ENCODE measurements at regions not wholly inside any gene's neighbourhood (a gene's known extent, or its start where the extent isn't known, plus 50 kb on each side); places are given as distances from the start of the nearest gene placed in this dataset.
"Not testable (repeated sequence)": the region's sequence is repeated elsewhere in the genome, so short reads cannot be mapped to it uniquely, and the experiment has no call there.

DNA sequence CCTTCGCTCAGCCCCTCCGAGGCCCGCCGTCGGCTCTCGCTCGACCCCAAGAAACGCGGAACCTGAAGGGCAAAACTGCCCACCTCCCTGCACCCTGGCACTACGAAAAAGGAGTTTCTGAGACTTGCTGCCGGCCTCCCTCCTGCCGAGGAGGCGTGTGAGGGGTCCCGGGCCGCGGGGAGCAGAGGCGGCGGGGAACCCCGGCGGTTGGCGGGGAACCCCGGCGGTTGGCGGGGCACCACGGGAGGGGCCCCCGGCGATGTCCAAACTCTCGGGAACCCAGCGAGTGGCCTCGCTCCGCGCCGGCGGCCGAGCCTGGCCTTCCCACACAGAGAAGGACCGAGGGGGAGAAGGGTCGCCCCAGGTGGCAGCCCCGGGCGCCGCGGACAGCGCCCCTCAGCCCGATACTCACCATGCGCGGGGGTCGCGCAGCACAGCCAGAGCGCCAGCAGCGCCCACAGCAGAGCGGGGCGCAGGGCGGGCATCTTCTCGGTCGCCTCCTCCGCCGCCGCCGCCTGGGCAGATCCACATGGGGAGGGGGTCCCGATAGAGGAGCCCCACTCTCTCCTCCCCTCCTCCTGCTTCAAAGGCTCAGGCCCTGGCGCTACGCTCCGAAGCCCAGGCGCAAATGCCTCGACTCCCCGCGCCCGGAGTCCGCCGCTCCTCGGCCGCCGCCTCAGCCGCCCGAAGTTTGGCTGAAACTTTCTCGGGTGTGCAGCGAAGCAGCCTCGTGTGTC lies 69.4 kb upstream of the NUDT4B start:
- H4K91ac ChIP-seq (ENCODE audit: low read depth, low read length); H2BK12ac ChIP-seq (ENCODE audit: low read length); H3K4me3 ChIP-seq (ENCODE audit: low read depth, low read length); H3K4ac ChIP-seq (ENCODE audit: low read depth, low read length); H4K8ac ChIP-seq (ENCODE audit: low read depth, low read length); H3K18ac ChIP-seq (ENCODE audit: low read length); H3K79me1 ChIP-seq (ENCODE audit: low read length); H3K4me1 ChIP-seq (ENCODE audit: control insufficient read depth in 1 of 2, insufficient read depth in 2 of 2, low read length in 2 of 2); H3K9ac ChIP-seq (ENCODE audit: low read length); H3K27ac ChIP-seq (ENCODE audit: low read depth, low read length); H4K12ac ChIP-seq (ENCODE audit: low read depth, low read length); H3K9me3 ChIP-seq (ENCODE audit: insufficient read depth, low read depth, low read length); H3K27me3 ChIP-seq (ENCODE audit: insufficient read depth, low read length); H3K36me3 ChIP-seq (ENCODE audit: control insufficient read depth in 1 of 2, insufficient read depth in 2 of 2, low read length in 2 of 2); H2AK5ac ChIP-seq (ENCODE audit: low read length); H2BK120ac ChIP-seq (ENCODE audit: insufficient read depth, low read length, poor library complexity); H3K79me2 ChIP-seq (ENCODE audit: control insufficient read depth, insufficient read depth, low read length, poor library complexity); H2AFZ ChIP-seq (ENCODE audit: insufficient read depth, low read length, poor library complexity); H3K23ac ChIP-seq (ENCODE audit: low read length); H3K4me2 ChIP-seq (ENCODE audit: low read length); H2BK5ac ChIP-seq (ENCODE audit: low read depth, low read length, poor library complexity); H3K14ac ChIP-seq (ENCODE audit: low read length): not testable (repeated sequence)
- no CpG with 5 or more reads among the region's 77 CpGs for WGBS (ENCODE audit: extremely low coverage, insufficient coverage, insufficient read length)
- peak; percentile 6 to 10 for DNase-seq

DNA sequence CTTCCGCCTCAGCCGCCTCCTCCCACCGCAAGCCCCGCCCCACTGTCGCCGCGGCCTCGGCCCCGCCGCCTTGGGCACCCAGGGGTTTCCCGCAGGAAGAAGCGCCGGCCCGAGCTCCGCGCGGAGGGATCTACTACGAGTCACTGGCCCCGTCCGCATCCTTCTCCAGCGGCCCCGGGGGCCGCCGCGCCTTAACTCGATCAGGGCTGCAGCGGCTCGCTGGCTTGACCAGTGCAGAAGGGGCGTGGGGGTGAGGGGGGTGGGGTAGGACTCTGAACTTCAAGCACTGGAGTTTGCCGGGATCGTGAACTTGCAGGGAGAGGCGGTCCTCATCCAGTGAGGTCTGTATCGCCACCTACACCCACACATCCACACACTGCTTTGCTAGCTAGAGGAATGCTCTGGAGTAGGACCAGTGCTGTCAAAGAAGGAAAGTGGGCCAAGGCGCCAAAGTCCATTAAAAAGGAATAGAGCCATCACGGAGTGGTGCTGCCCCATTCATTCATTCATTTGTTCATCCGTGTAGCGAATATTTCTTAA lies 68.7 kb upstream of the NUDT4B start:
- H3K14ac ChIP-seq (ENCODE audit: low read length); H4K12ac ChIP-seq (ENCODE audit: low read depth, low read length); H3K27me3 ChIP-seq (ENCODE audit: insufficient read depth, low read length); H3K18ac ChIP-seq (ENCODE audit: low read length); H3K9ac ChIP-seq (ENCODE audit: low read length); H3K36me3 ChIP-seq (ENCODE audit: control insufficient read depth in 1 of 2, insufficient read depth in 2 of 2, low read length in 2 of 2); H3K79me1 ChIP-seq (ENCODE audit: low read length); H3K9me3 ChIP-seq (ENCODE audit: insufficient read depth, low read depth, low read length); H3K23ac ChIP-seq (ENCODE audit: low read length); H2BK5ac ChIP-seq (ENCODE audit: low read depth, low read length, poor library complexity); H3K4me1 ChIP-seq (ENCODE audit: control insufficient read depth in 1 of 2, insufficient read depth in 2 of 2, low read length in 2 of 2); H2BK120ac ChIP-seq (ENCODE audit: insufficient read depth, low read length, poor library complexity); H3K27ac ChIP-seq (ENCODE audit: low read depth, low read length); H4K8ac ChIP-seq (ENCODE audit: low read depth, low read length); H3K79me2 ChIP-seq (ENCODE audit: control insufficient read depth, insufficient read depth, low read length, poor library complexity); H2BK12ac ChIP-seq (ENCODE audit: low read length); H2AK5ac ChIP-seq (ENCODE audit: low read length); DNase-seq; H2AFZ ChIP-seq (ENCODE audit: insufficient read depth, low read length, poor library complexity); H3K4me3 ChIP-seq (ENCODE audit: low read depth, low read length); H3K4me2 ChIP-seq (ENCODE audit: low read length); H3K4ac ChIP-seq (ENCODE audit: low read depth, low read length); H4K91ac ChIP-seq (ENCODE audit: low read depth, low read length): not testable (repeated sequence)
- WGBS (ENCODE audit: extremely low coverage, insufficient coverage, insufficient read length): no CpG with 5 or more reads among the region's 37 CpGs

DNA sequence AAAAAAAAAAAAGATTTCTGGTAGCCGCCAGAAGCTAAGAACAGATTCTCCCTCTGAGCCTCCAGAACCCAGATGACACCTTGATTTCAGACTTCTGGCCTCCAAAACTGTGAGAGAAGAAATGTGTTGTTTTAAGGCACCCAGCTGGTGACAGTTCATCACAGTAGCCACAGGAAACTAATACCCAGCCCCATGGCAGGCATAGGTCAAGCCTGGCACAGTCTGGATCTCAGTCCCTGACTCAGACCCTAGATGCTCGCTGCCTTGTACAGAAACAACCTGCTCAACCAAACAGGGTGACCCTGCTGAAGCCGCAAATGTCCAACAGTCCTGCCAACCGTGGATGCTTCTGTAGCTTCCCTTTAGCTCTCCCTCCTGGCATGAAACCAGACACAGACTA lies 61.8 kb upstream of the NUDT4B start:
- not testable (repeated sequence) for H3K27me3 ChIP-seq (ENCODE audit: insufficient read depth, low read length); H3K27ac ChIP-seq (ENCODE audit: low read depth, low read length); H3K4me1 ChIP-seq (ENCODE audit: control insufficient read depth in 1 of 2, insufficient read depth in 2 of 2, low read length in 2 of 2); H3K79me2 ChIP-seq (ENCODE audit: control insufficient read depth, insufficient read depth, low read length, poor library complexity); H2BK120ac ChIP-seq (ENCODE audit: insufficient read depth, low read length, poor library complexity); H3K23ac ChIP-seq (ENCODE audit: low read length); H4K8ac ChIP-seq (ENCODE audit: low read depth, low read length); H3K4me3 ChIP-seq (ENCODE audit: low read depth, low read length); H2AFZ ChIP-seq (ENCODE audit: insufficient read depth, low read length, poor library complexity); H4K91ac ChIP-seq (ENCODE audit: low read depth, low read length); H3K36me3 ChIP-seq (ENCODE audit: control insufficient read depth in 1 of 2, insufficient read depth in 2 of 2, low read length in 2 of 2); H3K4me2 ChIP-seq (ENCODE audit: low read length); H3K9me3 ChIP-seq (ENCODE audit: insufficient read depth, low read depth, low read length); DNase-seq; H3K14ac ChIP-seq (ENCODE audit: low read length); H2AK5ac ChIP-seq (ENCODE audit: low read length); H3K18ac ChIP-seq (ENCODE audit: low read length); H2BK5ac ChIP-seq (ENCODE audit: low read depth, low read length, poor library complexity); H3K9ac ChIP-seq (ENCODE audit: low read length); H3K4ac ChIP-seq (ENCODE audit: low read depth, low read length); H2BK12ac ChIP-seq (ENCODE audit: low read length); H4K12ac ChIP-seq (ENCODE audit: low read depth, low read length); H3K79me1 ChIP-seq (ENCODE audit: low read length)
- WGBS (ENCODE audit: extremely low coverage, insufficient coverage, insufficient read length): no CpG with 5 or more reads among the region's 4 CpGs

DNA sequence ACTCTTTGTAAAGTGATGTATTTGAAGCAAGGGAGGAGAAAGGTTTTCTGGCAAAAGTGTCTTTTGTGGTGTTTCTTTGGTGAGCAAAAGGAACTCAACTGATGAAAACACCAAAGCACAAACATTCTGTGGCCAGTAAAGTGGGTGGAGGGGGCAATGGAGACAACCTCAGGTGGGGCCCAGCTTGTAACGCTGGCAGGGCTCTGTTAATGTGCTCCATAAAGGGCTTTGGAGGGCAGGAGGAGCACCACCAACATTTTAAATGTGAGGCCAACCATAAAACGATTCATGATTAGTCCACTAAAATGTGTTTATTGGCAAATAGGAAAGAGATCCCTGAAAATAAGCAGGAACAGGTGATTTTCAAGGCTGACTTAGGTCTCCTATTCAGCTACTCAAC lies 61.2 kb upstream of the NUDT4B start:
- not testable (repeated sequence) for H3K79me1 ChIP-seq (ENCODE audit: low read length); H3K79me2 ChIP-seq (ENCODE audit: control insufficient read depth, insufficient read depth, low read length, poor library complexity); H3K4me1 ChIP-seq (ENCODE audit: control insufficient read depth in 1 of 2, insufficient read depth in 2 of 2, low read length in 2 of 2); H3K23ac ChIP-seq (ENCODE audit: low read length); H4K12ac ChIP-seq (ENCODE audit: low read depth, low read length); H3K18ac ChIP-seq (ENCODE audit: low read length); H2BK12ac ChIP-seq (ENCODE audit: low read length); H4K91ac ChIP-seq (ENCODE audit: low read depth, low read length); H3K14ac ChIP-seq (ENCODE audit: low read length); H2AFZ ChIP-seq (ENCODE audit: insufficient read depth, low read length, poor library complexity); H3K27ac ChIP-seq (ENCODE audit: low read depth, low read length); H4K8ac ChIP-seq (ENCODE audit: low read depth, low read length); H3K4me3 ChIP-seq (ENCODE audit: low read depth, low read length); DNase-seq; H3K4ac ChIP-seq (ENCODE audit: low read depth, low read length); H3K9me3 ChIP-seq (ENCODE audit: insufficient read depth, low read depth, low read length); H3K27me3 ChIP-seq (ENCODE audit: insufficient read depth, low read length); H2AK5ac ChIP-seq (ENCODE audit: low read length); H3K4me2 ChIP-seq (ENCODE audit: low read length); H3K9ac ChIP-seq (ENCODE audit: low read length); H3K36me3 ChIP-seq (ENCODE audit: control insufficient read depth in 1 of 2, insufficient read depth in 2 of 2, low read length in 2 of 2); H2BK5ac ChIP-seq (ENCODE audit: low read depth, low read length, poor library complexity); H2BK120ac ChIP-seq (ENCODE audit: insufficient read depth, low read length, poor library complexity)
- no CpG with 5 or more reads among the region's 2 CpGs for WGBS (ENCODE audit: extremely low coverage, insufficient coverage, insufficient read length)

Measured in trophoblast cell (in vitro differentiated cells and primary cell).